Thyroid gland (tissue), 4 donors: ENCODE measurements at regions not wholly inside any gene's neighbourhood (a gene's known extent, or its start where the extent isn't known, plus 50 kb on each side); places are given as distances from the start of the nearest gene placed in this dataset.

Experiments used
- POLR2A ChIP-seq, 2 donors: fragments of 450-650 bp; IDR thresholded peaks; one replicate each; pipeline ENCODE4 v1.6.1; 2017; ENCODE audit warnings: antibody characterized with exemption in 2 of 2, mild to moderate bottlenecking in 2 of 2, moderate library complexity in 1 of 2
- TF ChIP-seq, protein P1 (sequence below), 6 experiments: fragments of 200-600 bp in 3 of 6; fragments of 450-650 bp in 3 of 6; sonication (generic) in 3 of 6; IDR thresholded peaks; one replicate each; pipeline ENCODE4 v1.5.1; 2016 to 2019; ENCODE audit warnings: antibody characterized with exemption in 6 of 6, mild to moderate bottlenecking in 2 of 6, inconsistent platforms in 1 of 6, moderate library complexity in 1 of 6

DNA sequence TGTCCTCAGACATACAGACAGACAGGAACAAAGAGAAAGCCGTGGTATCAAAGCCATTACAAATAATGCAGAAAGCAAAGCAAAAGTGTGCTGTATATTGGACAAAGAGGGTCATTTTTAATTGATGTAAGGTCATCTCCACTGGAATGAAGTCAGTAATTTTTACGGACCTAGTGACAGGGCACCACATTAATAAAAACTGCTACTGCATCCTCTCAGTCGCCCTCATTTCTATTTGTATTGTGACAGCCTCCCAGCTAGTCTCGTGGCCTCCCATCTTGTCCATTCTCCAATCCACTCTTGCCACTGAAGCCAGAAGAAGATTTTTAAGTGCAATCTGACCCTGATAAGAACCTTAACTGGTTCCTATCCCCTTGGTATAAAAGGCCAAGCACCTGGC is 132.4 kb downstream of the NUAK1 start:
- no peak for TF ChIP-seq POLR2A (IDR thresholded peaks at IDR 0.05)
- TF ChIP-seq, protein P1, sequence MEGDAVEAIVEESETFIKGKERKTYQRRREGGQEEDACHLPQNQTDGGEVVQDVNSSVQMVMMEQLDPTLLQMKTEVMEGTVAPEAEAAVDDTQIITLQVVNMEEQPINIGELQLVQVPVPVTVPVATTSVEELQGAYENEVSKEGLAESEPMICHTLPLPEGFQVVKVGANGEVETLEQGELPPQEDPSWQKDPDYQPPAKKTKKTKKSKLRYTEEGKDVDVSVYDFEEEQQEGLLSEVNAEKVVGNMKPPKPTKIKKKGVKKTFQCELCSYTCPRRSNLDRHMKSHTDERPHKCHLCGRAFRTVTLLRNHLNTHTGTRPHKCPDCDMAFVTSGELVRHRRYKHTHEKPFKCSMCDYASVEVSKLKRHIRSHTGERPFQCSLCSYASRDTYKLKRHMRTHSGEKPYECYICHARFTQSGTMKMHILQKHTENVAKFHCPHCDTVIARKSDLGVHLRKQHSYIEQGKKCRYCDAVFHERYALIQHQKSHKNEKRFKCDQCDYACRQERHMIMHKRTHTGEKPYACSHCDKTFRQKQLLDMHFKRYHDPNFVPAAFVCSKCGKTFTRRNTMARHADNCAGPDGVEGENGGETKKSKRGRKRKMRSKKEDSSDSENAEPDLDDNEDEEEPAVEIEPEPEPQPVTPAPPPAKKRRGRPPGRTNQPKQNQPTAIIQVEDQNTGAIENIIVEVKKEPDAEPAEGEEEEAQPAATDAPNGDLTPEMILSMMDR (IDR thresholded peaks at IDR 0.05): no peak
